ENCODE measurements at regions not wholly inside any gene's neighbourhood (a gene's known extent, or its start where the extent isn't known, plus 50 kb on each side); places are given as distances from the start of the nearest gene placed in this dataset.

GRCh38 chr18:28947900-28948299 is 771.0 kb upstream of the CDH2 start:
- Histone ChIP-seq H3K4me2 (ENCODE audit: low read length) (no peak overlapping the region), H3K79me2 (ENCODE audit: control insufficient read depth, low read length) (no peaks in the 10 kb centered on the region), H3K9me3 (ENCODE audit: control insufficient read depth, insufficient read depth, low read length) (peaks cover 14% of the 10 kb centered on the region; the same call in 1 of the 2 replicates), H3K36me3 (ENCODE audit: control insufficient read depth, low read length) (no peaks in the 10 kb centered on the region), H4K20me1 (ENCODE audit: control insufficient read depth, insufficient read depth, low read depth, low read length) (no peaks in the 10 kb centered on the region), H3F3A (ENCODE audit: control insufficient read depth, insufficient read depth) (no peaks in the 10 kb centered on the region), H3K27me3 (ENCODE audit: control insufficient read depth, low read length) (no peaks in the 10 kb centered on the region), H3K27ac (ENCODE audit: low read depth, low read length) (no peak overlapping the region), H3K4me1 (ENCODE audit: control insufficient read depth, low read length) (no peaks in the 10 kb centered on the region), H3K9me2 (replicated peaks; ENCODE audit: control insufficient read depth, low read length) (no peaks in the 10 kb centered on the region), H3K4me3 (ENCODE audit: low read length) (no peak overlapping the region)
- TF ChIP-seq CTCF (IDR thresholded peaks at IDR 0.05; ENCODE audit: low read depth, low read length, poor library complexity, severe bottlenecking) (no peak), EZH2phosphoT487 (IDR thresholded peaks at IDR 0.05; ENCODE audit: borderline replicate concordance, low read length) (no peak)

GRCh38 chr18:28946471-28946870 is 769.5 kb upstream of the CDH2 start:
- Histone ChIP-seq H3K4me1 (ENCODE audit: control insufficient read depth, low read length) (no peaks in the 10 kb centered on the region), H3K27me3 (ENCODE audit: control insufficient read depth, low read length) (no peaks in the 10 kb centered on the region), H3K79me2 (ENCODE audit: control insufficient read depth, low read length) (no peaks in the 10 kb centered on the region), H4K20me1 (ENCODE audit: control insufficient read depth, insufficient read depth, low read depth, low read length) (no peaks in the 10 kb centered on the region), H3K4me2 (ENCODE audit: low read length) (no peak overlapping the region), H3K9me2 (replicated peaks; ENCODE audit: control insufficient read depth, low read length) (no peaks in the 10 kb centered on the region), H3K4me3 (ENCODE audit: low read length) (no peak overlapping the region), H3K27ac (ENCODE audit: low read depth, low read length) (no peak overlapping the region), H3K36me3 (ENCODE audit: control insufficient read depth, low read length) (no peaks in the 10 kb centered on the region), H3K9me3 (ENCODE audit: control insufficient read depth, insufficient read depth, low read length) (no peaks in the 10 kb centered on the region; the same call in 1 of the 2 replicates), H3F3A (ENCODE audit: control insufficient read depth, insufficient read depth) (no peaks in the 10 kb centered on the region)
- TF ChIP-seq CTCF (IDR thresholded peaks at IDR 0.05; ENCODE audit: low read depth, low read length, poor library complexity, severe bottlenecking) (no peak), EZH2phosphoT487 (IDR thresholded peaks at IDR 0.05; ENCODE audit: borderline replicate concordance, low read length) (no peak)

GRCh38 chr18:28922936-28923335 is 746.0 kb upstream of the CDH2 start:
- Histone ChIP-seq H3K79me2 (ENCODE audit: control insufficient read depth, low read length) (no peaks in the 10 kb centered on the region), H3K36me3 (ENCODE audit: control insufficient read depth, low read length) (no peaks in the 10 kb centered on the region), H3K4me2 (ENCODE audit: low read length) (no peak overlapping the region), H3K9me2 (replicated peaks; ENCODE audit: control insufficient read depth, low read length) (no peaks in the 10 kb centered on the region), H3K4me1 (ENCODE audit: control insufficient read depth, low read length) (no peaks in the 10 kb centered on the region), H3F3A (ENCODE audit: control insufficient read depth, insufficient read depth) (no peaks in the 10 kb centered on the region), H3K4me3 (ENCODE audit: low read length) (no peak overlapping the region), H3K27ac (ENCODE audit: low read depth, low read length) (no peak overlapping the region), H3K9me3 (ENCODE audit: control insufficient read depth, insufficient read depth, low read length) (peaks cover 2% of the 10 kb centered on the region; the same call in 1 of the 2 replicates), H3K27me3 (ENCODE audit: control insufficient read depth, low read length) (no peaks in the 10 kb centered on the region), H4K20me1 (ENCODE audit: control insufficient read depth, insufficient read depth, low read depth, low read length) (no peaks in the 10 kb centered on the region)
- TF ChIP-seq CTCF (IDR thresholded peaks at IDR 0.05; ENCODE audit: low read depth, low read length, poor library complexity, severe bottlenecking) (no peak), EZH2phosphoT487 (IDR thresholded peaks at IDR 0.05; ENCODE audit: borderline replicate concordance, low read length) (no peak)

Measured in DOHH2 (cell line).